ENCODE measurements at regions not wholly inside any gene's neighbourhood (a gene's known extent, or its start where the extent isn't known, plus 50 kb on each side); places are given as distances from the start of the nearest gene placed in this dataset.

DNA sequence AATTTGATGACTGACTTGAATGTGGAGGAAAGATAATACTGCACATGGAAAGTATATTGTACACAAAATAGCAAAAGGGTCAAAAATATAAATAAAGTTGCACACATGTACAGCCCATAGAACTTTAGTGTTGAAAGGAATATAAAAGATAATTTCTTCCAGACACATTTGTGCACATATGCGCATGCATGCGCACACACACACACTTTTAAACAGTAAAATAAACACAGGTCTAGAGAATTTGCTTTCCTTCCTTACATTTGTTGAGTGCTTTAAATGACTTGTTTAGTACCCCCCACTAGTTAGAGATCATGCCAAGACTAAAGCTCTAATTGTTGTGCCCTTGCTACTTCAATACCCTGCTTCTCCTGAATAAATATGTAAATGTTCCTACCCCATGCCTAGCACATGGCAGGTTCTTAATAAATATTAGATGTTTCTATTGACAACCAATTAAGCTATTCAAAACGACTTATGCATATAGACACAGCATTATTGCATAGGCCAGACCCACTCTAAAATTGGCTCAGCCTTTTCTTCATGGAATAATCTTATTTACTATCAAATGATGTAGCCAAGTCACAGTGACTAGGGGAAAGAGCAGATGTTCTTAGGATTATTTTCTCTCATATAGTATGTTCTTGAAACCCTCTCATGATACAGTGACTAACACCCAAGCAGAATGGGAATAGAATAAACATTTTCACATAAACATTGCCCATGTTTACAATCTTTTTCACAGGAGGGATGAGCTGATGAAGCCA, 165.5 kb upstream of the ACVR2A start:
- no peak overlapping the region for H3K27ac ChIP-seq
- no peak for DNase-seq
- H3K4me3 ChIP-seq: no peak overlapping the region
- no peak for ATAC-seq
- no peak for TF ChIP-seq CTCF (IDR thresholded peaks at IDR 0.05)
- H3K9me3 ChIP-seq: no peaks in the 10 kb centered on the region
- H3K4me1 ChIP-seq: no peaks in the 10 kb centered on the region
- no peaks in the 10 kb centered on the region for H3K36me3 ChIP-seq
- intact Hi-C loops (cut with DNase I): no loop called here
- no peaks in the 10 kb centered on the region for H3K27me3 ChIP-seq

DNA sequence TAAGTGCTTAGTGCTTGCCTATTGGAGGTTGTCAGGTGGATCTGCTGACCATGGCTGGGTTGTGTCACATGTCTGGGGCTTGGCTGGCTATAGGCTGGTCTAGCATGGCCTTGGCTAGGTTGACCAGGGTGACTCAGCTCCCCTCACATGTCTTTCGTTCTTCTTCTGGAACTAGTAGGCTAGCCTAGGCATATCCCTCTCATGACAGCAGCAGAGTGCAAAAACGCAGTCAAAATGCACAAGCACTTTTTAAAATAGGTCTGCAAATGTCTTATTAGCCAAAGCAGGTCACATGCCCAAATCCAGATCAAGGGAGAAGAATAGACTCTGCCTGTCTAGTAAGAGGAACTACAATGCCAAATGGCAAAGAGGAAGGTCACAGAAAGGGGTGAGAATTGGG, 179.7 kb upstream of the ACVR2A start:
- no peak for TF ChIP-seq CTCF (IDR thresholded peaks at IDR 0.05)
- no peaks in the 10 kb centered on the region for H3K9me3 ChIP-seq
- intact Hi-C loops (cut with DNase I): no loop called here
- no peaks in the 10 kb centered on the region for H3K27me3 ChIP-seq
- DNase-seq (no peak), ATAC-seq (peak; percentile 38)
- no peak overlapping the region for H3K27ac ChIP-seq
- H3K36me3 ChIP-seq: no peaks in the 10 kb centered on the region
- H3K4me3 ChIP-seq: no peak overlapping the region
- H3K4me1 ChIP-seq: peaks cover 0 to 4% of the 10 kb centered on the region in 2 donors

GRCh38 chr2:147663962-147664361, 180.9 kb upstream of the ACVR2A start:
- DNase-seq (no peak), ATAC-seq (no peak)
- Histone ChIP-seq H3K9me3 (no peaks in the 10 kb centered on the region), H3K4me1 (peaks cover 0 to 4% of the 10 kb centered on the region in 2 donors), H3K4me3 (no peak overlapping the region), H3K36me3 (no peaks in the 10 kb centered on the region), H3K27me3 (no peaks in the 10 kb centered on the region), H3K27ac (no peak overlapping the region)
- no peak for TF ChIP-seq CTCF (IDR thresholded peaks at IDR 0.05)
- intact Hi-C loops (cut with DNase I): no loop called here

GRCh38 chr2:147663153-147663961, 181.5 kb upstream of the ACVR2A start:
- H3K4me3 ChIP-seq: no peak overlapping the region
- ATAC-seq (peak; percentile 29), DNase-seq (no peak)
- no peaks in the 10 kb centered on the region for H3K27me3 ChIP-seq
- H3K4me1 ChIP-seq: peaks cover 0 to 4% of the 10 kb centered on the region in 2 donors
- H3K36me3 ChIP-seq: no peaks in the 10 kb centered on the region
- intact Hi-C loops (cut with DNase I): no loop called here
- H3K27ac ChIP-seq: no peak overlapping the region
- TF ChIP-seq CTCF (IDR thresholded peaks at IDR 0.05): no peak
- H3K9me3 ChIP-seq: no peaks in the 10 kb centered on the region

DNA sequence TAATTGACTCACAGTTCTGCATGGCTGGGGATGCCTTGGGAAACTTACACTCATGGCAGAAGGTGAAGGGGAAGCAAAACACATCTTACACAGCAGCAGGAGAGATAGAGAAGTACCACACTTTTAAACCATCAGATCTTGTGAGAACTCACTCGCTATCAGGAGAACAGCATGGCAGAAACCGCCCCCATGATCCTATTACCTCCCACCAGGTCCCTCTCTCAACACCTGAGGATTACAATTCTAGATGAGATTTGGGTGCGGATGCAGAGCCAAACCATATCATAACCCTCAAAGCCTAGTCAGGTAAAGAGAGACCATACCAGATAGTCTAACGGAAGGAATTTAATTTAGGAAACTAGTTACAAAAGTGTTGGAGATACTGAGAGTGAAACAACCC, 182.6 kb upstream of the ACVR2A start:
- Histone ChIP-seq H3K9me3 (no peaks in the 10 kb centered on the region), H3K27me3 (no peaks in the 10 kb centered on the region), H3K36me3 (no peaks in the 10 kb centered on the region), H3K27ac (no peak overlapping the region), H3K4me3 (no peak overlapping the region), H3K4me1 (peaks cover 0 to 4% of the 10 kb centered on the region in 2 donors)
- ATAC-seq (no peak), DNase-seq (no peak)
- no peak for TF ChIP-seq CTCF (IDR thresholded peaks at IDR 0.05)
- intact Hi-C loops (cut with DNase I): no loop called here

All from left lung (tissue), 4 donors.